NCI-H345 treated with DMSO at 0.1 percent for 48 hours (cell line): ENCODE measurements at regions not wholly inside any gene's neighbourhood (a gene's known extent, or its start where the extent isn't known, plus 50 kb on each side); places are given as distances from the start of the nearest gene placed in this dataset.
"Not testable (repeated sequence)": the region's sequence is repeated elsewhere in the genome, so short reads cannot be mapped to it uniquely, and the experiment has no call there.

ENCODE experiments used
- DNase-seq: peaks from one replicate; lab custom pipeline; 2025; ENCODE audit not compliant: unreplicated experiment; lab: John Stamatoyannopoulos, UW

GRCh38 chr12:61985830-61986229 is 274.4 kb upstream of the USP15 start:
- DNase-seq, result no peak

DNA sequence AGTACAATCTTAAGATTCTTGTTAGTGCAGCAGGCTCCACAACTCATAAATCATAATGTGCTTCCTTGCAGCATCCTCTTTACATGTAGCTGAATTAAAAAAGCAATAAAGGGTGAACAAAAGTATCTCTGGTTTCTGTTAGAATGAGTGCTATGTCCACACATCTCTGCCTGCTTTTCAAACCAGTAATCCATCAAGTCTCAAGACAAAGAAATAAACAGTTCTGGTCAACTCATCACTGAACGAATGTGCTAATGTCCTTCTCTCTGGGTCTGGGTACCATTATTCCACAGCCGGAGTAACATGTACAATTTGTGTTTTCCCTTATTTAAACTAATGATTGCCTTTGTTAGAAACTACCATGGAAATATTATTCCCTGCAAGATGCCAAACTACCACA is 273.0 kb upstream of the USP15 start:
- no peak for DNase-seq

DNA sequence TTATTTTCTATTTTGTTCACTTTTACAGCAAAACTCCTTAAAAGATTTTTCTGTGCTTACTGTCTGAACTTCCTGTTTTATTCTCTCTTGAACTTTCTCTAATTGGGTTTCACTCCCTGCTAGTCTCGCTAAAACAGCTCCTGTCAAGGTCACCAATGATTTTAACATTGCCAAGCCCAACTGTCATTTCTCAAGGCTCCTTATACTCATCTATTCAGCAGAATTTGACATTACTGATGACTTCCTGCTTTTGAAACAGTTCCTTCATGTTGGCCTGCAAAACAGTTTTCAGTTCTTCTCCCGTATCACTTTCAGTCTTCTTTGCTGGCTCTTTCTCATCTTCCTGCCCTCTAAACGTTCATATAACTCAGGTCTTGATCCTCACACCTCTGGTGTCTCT is 268.5 kb upstream of the USP15 start:
- DNase-seq, result no peak

DNA sequence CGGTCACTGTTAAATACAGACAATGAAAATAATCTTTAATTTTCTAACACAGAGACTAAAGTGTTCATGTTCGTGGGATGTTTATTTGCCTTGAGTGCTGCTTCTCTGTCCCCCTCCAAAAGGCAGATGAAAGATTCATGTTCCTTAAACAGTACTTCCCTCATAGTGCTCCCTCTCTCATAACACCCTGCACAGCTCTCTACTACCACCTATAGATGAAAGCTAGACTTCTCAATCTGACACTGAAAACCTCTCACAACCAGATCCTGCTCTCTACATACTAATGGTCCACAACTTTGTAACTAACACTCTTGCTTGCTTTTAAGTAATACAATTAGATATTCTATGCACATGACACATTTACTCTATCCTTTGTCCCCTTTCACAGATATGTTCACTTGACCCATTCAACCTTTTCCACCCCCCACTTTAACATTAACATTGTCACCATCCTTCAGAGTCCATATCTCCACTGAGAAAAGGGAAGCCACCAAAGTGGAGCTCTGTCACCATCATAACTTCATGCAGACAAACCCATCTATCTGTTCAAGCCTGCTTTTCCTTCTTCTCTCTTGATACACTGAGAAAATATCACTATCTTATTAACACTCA is 266.4 kb upstream of the USP15 start:
- DNase-seq, result no peak

DNA sequence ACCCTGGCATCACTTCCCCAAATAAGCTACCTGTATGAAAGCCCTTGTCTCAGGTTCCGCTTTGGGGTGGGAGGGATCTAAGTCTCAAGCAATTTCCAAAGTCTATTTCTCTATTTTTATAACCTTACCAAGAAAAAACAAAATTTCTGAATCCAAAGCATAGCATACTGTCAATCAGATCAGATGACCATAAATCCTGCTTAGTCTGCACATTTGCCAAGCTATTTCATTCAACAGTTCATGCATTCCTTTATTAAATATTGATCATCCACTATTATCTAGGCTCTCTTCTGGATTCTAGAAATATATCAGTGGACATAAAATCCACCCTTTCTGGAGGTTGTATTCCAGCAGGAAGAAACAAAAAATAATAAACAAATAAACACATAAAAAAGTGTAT is 263.5 kb upstream of the USP15 start:
- DNase-seq, result no peak

GRCh38 chr12:61998791-61999190 is 261.4 kb upstream of the USP15 start:
- no peak for DNase-seq

DNA sequence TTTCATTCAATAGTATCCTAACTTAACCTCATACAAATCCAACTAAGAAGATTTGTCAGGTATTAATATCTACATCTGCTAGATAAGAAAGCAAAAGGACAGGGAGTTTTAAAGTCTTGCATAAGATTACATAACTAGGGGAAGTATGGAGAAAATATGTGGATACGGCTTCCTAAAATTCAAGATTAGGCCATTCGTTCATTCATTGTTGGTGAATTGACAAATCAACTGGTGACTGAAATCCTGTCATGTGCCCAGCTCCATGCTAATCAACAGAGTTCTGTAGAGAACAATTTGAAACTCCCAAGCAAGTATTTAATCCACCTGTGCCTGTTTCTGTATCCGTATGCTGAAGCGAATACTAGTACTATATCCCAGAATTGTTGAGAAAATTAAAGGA is 260.9 kb upstream of the USP15 start:
- no peak for DNase-seq

DNA sequence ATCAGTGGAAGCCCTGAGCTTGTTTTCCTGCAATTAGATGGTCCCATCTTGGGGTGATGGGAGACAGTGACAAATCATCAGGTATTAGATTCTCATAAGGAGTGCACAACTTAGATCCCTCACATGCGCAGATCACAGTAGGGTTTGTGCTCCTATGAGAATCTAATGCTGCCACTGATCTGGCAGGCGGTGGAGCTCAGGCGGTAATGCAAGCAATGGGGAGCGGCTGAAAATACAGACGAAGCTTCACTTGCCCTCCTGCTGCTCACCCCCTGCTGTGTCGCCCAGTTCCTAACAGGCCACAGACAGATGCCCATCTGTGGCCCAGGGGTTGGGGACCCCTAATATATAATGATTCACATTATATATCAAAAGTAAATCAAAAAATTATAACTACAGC is 258.8 kb upstream of the USP15 start:
- no peak for DNase-seq

- no peak for DNase-seq
Observed at GRCh38 chr12:62003226-62003625, 257.0 kb upstream of the USP15 start.

GRCh38 chr12:62003701-62004100 is 256.5 kb upstream of the USP15 start:
- DNase-seq, result no peak

GRCh38 chr12:62005615-62006014 is 254.6 kb upstream of the USP15 start:
- no peak for DNase-seq

DNA sequence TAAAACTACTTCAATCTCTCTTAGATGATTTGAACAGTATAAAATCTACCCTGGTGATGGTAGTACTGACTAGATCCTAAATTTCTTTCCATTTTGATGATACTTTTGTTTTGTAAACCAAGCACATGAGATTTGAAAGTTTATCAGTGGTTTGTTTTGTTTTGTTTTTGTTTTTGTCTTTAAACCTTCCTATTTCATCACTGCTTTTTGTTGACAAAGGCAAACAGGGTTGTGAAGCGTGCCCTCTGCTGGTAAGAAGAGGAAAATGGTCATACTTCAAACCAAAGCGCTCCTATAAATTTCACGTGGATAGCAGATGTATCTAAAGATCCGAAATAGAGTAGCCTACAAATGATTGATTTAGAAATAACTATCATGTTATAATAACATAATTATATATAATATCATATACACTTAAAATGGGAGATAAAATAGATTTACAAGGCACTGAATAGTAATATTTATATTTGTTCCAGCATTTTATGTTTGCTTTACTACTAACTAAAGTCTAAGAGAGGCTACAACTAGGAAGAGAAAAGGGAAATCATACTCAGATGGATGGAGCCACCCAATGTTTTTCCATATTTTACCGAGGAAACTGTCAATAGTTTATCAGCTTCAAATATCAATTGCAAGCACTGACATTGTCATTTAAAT is 254.0 kb upstream of the USP15 start:
- DNase-seq, result peak; percentile 4

DNA sequence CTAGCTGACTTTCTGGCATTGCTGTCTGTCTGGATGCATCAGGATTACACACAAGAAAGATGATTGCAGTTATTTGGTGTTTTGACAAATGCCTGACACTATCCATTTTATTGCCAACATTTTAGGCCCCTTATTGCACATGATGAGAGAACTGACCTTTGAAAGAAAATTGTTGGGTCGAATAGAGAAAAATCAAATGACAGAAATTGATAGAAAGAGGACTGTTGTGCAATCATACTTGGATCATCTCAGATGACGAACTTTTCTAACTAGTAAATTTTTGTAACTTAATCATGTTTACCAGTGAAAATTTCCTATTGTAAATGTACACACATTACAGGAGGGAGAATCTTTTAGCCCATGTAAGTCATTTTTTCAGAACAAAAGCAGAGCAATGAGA is 251.5 kb upstream of the USP15 start:
- DNase-seq, result no peak

DNA sequence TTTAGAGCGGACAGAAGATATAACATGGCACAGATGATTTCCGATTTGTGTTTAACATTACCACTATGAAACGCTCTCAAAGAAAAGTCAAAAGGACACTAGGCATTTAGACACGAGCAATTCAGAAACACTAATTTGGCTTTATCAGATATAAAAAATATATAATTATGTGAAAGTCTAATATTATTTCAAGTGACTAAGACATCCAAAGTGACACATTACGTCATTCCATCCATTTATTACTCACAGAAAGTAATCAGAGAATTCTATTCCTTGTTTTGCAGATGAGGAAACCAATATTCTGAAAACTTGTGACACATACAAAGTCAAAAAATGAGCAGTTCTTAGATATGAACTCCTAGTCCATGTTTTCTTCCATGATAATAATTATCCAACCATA is 250.8 kb upstream of the USP15 start:
- no peak for DNase-seq

GRCh38 chr12:62010331-62010906 is 249.8 kb upstream of the USP15 start:
- not testable (repeated sequence) for DNase-seq

DNA sequence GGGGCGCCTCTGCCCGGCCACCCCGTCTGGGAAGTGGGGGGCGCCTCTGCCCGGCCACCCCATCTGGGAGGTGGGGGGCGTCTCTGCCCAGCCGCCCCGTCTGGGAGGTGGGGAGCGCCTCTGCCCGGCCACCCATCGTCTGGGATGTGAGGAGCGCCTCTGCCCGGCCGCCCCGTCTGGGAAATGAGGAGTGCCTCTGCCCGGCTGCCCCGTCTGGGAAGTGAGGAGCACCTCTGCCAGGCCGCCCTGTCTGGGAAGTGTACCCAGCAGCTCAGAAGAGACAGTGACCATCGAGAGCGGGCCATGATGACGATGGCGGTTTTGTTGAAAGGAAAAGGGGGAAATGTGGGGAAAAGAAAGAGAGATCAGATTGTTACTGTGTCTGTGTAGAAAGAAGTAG is 249.2 kb upstream of the USP15 start:
- DNase-seq, result not testable (repeated sequence)

GRCh38 chr12:62014330-62014729 is 245.9 kb upstream of the USP15 start:
- no peak for DNase-seq

DNA sequence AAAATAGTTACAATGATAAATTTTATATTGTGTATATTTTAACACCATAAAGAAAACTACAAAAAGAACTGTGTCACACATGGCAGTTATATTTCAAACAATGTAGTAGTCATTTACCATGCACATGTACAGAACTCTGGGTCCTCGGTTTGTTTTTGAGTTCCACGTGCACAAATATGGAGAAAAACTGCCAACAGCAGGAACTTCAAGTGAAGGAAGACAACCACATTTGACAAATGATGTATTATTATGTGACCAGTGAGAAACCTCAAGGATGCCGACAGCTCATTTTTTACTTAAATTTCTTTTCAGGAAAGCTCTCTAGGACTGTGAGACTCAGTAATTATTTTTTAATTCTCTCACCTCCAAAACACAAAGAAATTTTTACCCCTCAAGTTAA is 244.2 kb upstream of the USP15 start:
- DNase-seq, result no peak

- DNase-seq, result no peak
Observed at GRCh38 chr12:62021808-62022207, 238.4 kb upstream of the USP15 start.

DNA sequence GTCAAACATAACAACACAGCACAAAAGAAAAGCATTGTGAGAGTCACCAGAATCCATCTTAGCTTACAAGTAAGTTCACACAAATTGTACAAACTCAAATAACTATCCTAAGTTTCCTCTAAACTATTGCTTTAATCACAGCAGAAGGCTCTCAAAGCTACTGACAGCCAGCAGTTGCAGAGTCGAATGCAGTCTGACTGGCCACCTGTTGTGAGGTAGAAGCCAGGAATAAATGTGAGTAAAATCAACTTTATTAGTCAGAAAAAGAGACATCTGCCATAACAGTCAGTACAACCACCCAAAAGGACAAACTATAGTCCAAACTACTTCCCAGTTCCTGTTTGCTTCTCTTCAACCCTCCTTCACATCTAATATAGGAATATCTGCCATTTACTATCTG is 231.7 kb upstream of the USP15 start:
- DNase-seq, result no peak

DNA sequence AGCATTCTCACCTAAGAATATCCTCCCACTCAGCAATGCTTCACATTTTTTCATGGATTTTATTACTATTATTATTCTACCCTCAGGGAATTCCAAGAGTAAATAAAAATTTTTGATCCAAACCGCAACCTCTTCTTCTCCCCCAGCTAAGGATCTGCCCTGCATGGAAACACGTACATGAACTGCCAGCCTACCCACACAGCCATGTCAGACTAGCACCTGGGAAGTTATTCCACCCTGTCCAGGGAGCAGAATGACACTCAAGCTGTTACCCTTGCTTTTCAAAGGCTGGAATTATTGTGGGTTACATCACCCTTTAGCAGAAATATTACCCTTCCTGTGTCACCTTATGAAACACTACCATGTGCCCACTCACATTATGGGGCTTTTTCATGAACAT is 227.3 kb upstream of the USP15 start:
- no peak for DNase-seq

DNA sequence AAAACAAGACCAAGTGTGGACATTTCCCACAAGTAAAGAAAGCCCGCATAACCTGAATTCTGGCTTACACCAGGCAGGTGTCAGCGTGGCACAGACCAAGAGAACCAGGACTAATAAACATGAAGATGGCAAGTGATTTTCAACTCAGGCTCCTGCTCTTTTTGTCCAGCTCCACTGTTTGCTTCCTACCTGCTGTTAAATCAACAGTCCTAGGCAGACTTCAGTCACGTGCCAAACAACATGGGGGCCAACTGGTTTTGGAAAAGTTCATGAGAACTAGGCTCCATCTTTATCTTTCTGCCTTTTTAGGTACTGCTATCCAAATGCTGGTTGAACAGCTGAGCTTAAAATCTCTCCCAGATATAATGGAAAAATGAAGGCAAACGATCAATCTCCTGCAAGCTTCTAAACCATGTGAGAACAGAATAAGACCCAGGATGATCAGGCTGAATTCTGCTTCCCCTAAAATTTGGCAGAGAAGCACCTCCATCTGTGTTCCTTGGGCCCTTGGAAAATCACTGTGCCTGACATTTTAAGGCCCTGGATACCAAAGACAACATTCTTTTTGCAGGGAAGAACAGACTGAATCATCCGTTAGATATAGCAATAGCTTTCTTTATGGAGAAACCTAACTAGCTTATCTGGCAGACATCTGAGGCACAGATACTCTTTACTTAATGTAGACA is 215.6 kb upstream of the USP15 start:
- DNase-seq, result no peak
